ENCODE measurements at regions not wholly inside any gene's neighbourhood (a gene's known extent, or its start where the extent isn't known, plus 50 kb on each side); places are given as distances from the start of the nearest gene placed in this dataset.
"Not testable (repeated sequence)": the region's sequence is repeated elsewhere in the genome, so short reads cannot be mapped to it uniquely, and the experiment has no call there.

DNA sequence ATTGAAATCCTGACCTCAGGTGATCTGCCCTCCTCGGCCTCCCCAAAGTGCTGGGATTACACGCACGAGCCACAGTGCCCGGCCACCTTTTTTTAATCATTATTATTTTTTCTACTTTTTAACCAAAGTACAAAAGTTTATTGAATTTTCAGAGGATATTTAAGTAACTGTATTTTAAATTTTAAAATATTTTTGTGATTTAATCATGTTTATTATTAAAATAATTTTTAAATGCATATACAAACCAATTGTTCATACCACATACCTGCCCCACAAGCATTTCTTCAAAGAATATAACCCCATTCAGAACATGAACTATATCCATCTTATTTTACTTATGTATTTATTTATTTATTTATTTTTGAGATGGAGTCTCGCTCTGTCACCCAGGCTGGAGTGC is 163.6 kb upstream of the MAP2 start:
- H2AFZ ChIP-seq (ENCODE audit: insufficient read depth, low read depth, low read length, poor library complexity, severe bottlenecking), result no peak overlapping the region
- H3K27me3 ChIP-seq (replicated peaks in 1 of 4; ENCODE audit: control extremely low read depth in 1 of 4, control insufficient read depth in 3 of 4, insufficient read depth in 4 of 4, low read length in 3 of 4), result no peaks in the 10 kb centered on the region
- ChIA-PET CTCF (no interaction called here), POLR2A (no interaction called here)
- no CpG with 5 or more reads among the region's 5 CpGs for WGBS (ENCODE audit: insufficient coverage)
- H3K4me1 ChIP-seq (ENCODE audit: control insufficient read depth in 2 of 2, insufficient read depth in 2 of 2, low read length in 2 of 2), result no peaks in the 10 kb centered on the region
- H3K36me3 ChIP-seq (replicated peaks in 1 of 2; ENCODE audit: control extremely low read depth in 1 of 2, control insufficient read depth in 1 of 2, extremely low read depth in 1 of 2, insufficient read depth in 2 of 2, low read length in 1 of 2), result no peaks in the 10 kb centered on the region
- no peaks in the 10 kb centered on the region for H3K9me3 ChIP-seq (ENCODE audit: control extremely low read depth in 1 of 3, control insufficient read depth in 2 of 3, insufficient read depth in 1 of 3, low read length in 2 of 3)
- Mint-ChIP-seq H3K4me1 (no peaks in the 10 kb centered on the region), H3K27ac (no peak overlapping the region), H3K9me3 (ENCODE audit: insufficient read depth) (no peaks in the 10 kb centered on the region), H3K27me3 (no peaks in the 10 kb centered on the region), H3K4me3 (no peak overlapping the region)
- no peak for ATAC-seq (ENCODE audit: low read depth)
- no peak for DNase-seq
- intact Hi-C loops (cut with micrococcal nuclease), result no loop called here
- no peaks in the 10 kb centered on the region for H3K79me2 ChIP-seq (ENCODE audit: control insufficient read depth, insufficient read depth, low read length)
- H4K20me1 ChIP-seq (ENCODE audit: control insufficient read depth, insufficient read depth, low read length, poor library complexity, severe bottlenecking), result no peaks in the 10 kb centered on the region
- no peak overlapping the region for H3K27ac ChIP-seq (ENCODE audit: low read length in 2 of 2)
- no peak overlapping the region for H3K4me3 ChIP-seq (ENCODE audit: control extremely low read depth in 1 of 5, extremely low read depth in 1 of 5, insufficient read depth in 1 of 5, low read depth in 2 of 5, low read length in 4 of 5)
- no peak for TF ChIP-seq EZH2 (IDR thresholded peaks at IDR 0.05; ENCODE audit: borderline replicate concordance, insufficient read depth, low read depth, low read length, poor library complexity, severe bottlenecking)
- TF ChIP-seq, protein P1, sequence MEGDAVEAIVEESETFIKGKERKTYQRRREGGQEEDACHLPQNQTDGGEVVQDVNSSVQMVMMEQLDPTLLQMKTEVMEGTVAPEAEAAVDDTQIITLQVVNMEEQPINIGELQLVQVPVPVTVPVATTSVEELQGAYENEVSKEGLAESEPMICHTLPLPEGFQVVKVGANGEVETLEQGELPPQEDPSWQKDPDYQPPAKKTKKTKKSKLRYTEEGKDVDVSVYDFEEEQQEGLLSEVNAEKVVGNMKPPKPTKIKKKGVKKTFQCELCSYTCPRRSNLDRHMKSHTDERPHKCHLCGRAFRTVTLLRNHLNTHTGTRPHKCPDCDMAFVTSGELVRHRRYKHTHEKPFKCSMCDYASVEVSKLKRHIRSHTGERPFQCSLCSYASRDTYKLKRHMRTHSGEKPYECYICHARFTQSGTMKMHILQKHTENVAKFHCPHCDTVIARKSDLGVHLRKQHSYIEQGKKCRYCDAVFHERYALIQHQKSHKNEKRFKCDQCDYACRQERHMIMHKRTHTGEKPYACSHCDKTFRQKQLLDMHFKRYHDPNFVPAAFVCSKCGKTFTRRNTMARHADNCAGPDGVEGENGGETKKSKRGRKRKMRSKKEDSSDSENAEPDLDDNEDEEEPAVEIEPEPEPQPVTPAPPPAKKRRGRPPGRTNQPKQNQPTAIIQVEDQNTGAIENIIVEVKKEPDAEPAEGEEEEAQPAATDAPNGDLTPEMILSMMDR (IDR thresholded peaks at IDR 0.05), result no peak
- H3K9ac ChIP-seq (ENCODE audit: low read length), result no peak overlapping the region
- H3K4me2 ChIP-seq (replicated peaks; ENCODE audit: low read depth, low read length, poor library complexity, severe bottlenecking), result no peak overlapping the region

DNA sequence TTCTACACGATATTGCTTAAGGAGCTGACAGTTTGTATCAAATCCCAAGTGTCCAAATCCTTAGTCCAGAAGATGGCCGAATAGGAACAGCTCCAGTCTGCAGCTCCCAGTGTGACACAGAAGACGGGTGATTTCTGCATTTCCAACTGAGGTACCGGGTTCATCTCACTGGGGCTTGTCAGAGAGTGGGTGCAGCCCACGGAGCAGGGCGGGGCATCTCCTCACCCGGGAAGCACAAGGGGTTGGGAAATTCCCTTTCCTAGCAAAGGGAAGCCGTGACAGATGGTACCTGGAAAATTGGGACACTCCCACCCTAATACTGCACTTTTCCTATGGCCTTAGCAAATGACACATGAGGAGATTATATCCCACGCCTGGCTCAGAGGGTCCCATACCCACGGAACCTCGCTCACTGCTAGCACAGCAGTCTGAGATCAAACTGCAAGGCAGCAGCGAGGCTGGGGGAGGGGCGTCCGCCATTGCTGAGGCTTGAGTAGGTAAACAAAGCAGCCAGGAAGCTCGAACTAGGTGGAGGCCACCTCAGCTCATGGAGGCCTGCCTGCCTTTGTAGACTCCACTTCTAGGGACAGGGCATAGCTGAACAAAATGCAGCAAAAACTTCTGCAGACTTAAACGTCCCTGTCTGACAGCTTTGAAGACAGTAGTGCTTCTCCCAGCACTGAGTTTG is 162.3 kb upstream of the MAP2 start:
- H2AFZ ChIP-seq (ENCODE audit: insufficient read depth, low read depth, low read length, poor library complexity, severe bottlenecking); POLR2A ChIA-PET; H3K4me1 Mint-ChIP-seq; H3K4me2 ChIP-seq (replicated peaks; ENCODE audit: low read depth, low read length, poor library complexity, severe bottlenecking); ATAC-seq (ENCODE audit: low read depth); intact Hi-C loops (cut with micrococcal nuclease); H3K79me2 ChIP-seq (ENCODE audit: control insufficient read depth, insufficient read depth, low read length); CTCF ChIA-PET; H3K36me3 ChIP-seq (replicated peaks in 1 of 2; ENCODE audit: control extremely low read depth in 1 of 2, control insufficient read depth in 1 of 2, extremely low read depth in 1 of 2, insufficient read depth in 2 of 2, low read length in 1 of 2); H4K20me1 ChIP-seq (ENCODE audit: control insufficient read depth, insufficient read depth, low read length, poor library complexity, severe bottlenecking); H3K4me1 ChIP-seq (ENCODE audit: control insufficient read depth in 2 of 2, insufficient read depth in 2 of 2, low read length in 2 of 2); H3K27me3 ChIP-seq (replicated peaks in 1 of 4; ENCODE audit: control extremely low read depth in 1 of 4, control insufficient read depth in 3 of 4, insufficient read depth in 4 of 4, low read length in 3 of 4); H3K9me3 Mint-ChIP-seq (ENCODE audit: insufficient read depth); H3K27me3 Mint-ChIP-seq; H3K4me3 ChIP-seq (ENCODE audit: control extremely low read depth in 1 of 5, extremely low read depth in 1 of 5, insufficient read depth in 1 of 5, low read depth in 2 of 5, low read length in 4 of 5); H3K27ac Mint-ChIP-seq; H3K9ac ChIP-seq (ENCODE audit: low read length); DNase-seq; H3K27ac ChIP-seq (ENCODE audit: low read length in 2 of 2); H3K9me3 ChIP-seq (ENCODE audit: control extremely low read depth in 1 of 3, control insufficient read depth in 2 of 3, insufficient read depth in 1 of 3, low read length in 2 of 3); H3K4me3 Mint-ChIP-seq: not testable (repeated sequence)
- 87% methylated on average over 16 of the region's 16 CpGs for WGBS (ENCODE audit: insufficient coverage)
